SU-DHL-6 (cell line): ENCODE measurements at regions not wholly inside any gene's neighbourhood (a gene's known extent, or its start where the extent isn't known, plus 50 kb on each side); places are given as distances from the start of the nearest gene placed in this dataset.

Source experiments
- H2AFZ ChIP-seq: fragments of 200-600 bp; sonication (generic); 2 replicates; pipeline ENCODE4 v1.6.1; 2014; ENCODE audit warnings: low read depth, mild to moderate bottlenecking, moderate library complexity, mixed read lengths, antibody characterized with exemption, low read length; ENCODE audit not compliant: severe bottlenecking
- H3F3A ChIP-seq: fragments of 200-600 bp; shearing (Covaris generic); 2 replicates; pipeline ENCODE4 v1.6.0; 2016; ENCODE audit warnings: antibody characterized with exemption, mild to moderate bottlenecking; ENCODE audit not compliant: insufficient read depth
- H3K27ac ChIP-seq: fragments of 200-600 bp; sonication (generic); 2 replicates; pipeline ENCODE4 v1.5.1; 2016; ENCODE audit warnings: low read depth, mild to moderate bottlenecking, low read length, moderate library complexity, mixed read lengths
- H3K27me3 ChIP-seq: fragments of 200-600 bp; sonication (generic), shearing (Covaris generic); 2 replicates; pipeline ENCODE4 v1.6.0; 2014; ENCODE audit warnings: mild to moderate bottlenecking, low read length
- H3K36me3 ChIP-seq: fragments of 200-600 bp; sonication (generic); 2 replicates; pipeline ENCODE4 v1.6.1; 2014; ENCODE audit warnings: mild to moderate bottlenecking, low read length, mixed read lengths
- H3K4me2 ChIP-seq: fragments of 300-600, 200-600 bp; shearing (Covaris generic), sonication (generic); 2 replicates; pipeline ENCODE4 v1.6.0; 2014; ENCODE audit warnings: low read length, low read depth, mild to moderate bottlenecking; ENCODE audit not compliant: poor library complexity, severe bottlenecking
- H3K4me3 ChIP-seq: fragments of 200-600 bp; sonication (generic); 2 replicates; pipeline ENCODE4 v1.5.1; 2014; ENCODE audit warnings: antibody characterized with exemption, low read length, mild to moderate bottlenecking, mixed read lengths; ENCODE audit not compliant: insufficient read depth, poor library complexity, severe bottlenecking
- H3K79me2 ChIP-seq: fragments of 200-600 bp; sonication (generic); 2 replicates; pipeline ENCODE4 v1.6.1; 2014; ENCODE audit warnings: mild to moderate bottlenecking, low read length, moderate library complexity; ENCODE audit not compliant: insufficient read depth
- H3K9ac ChIP-seq: fragments of 200-600 bp; sonication (generic); 2 replicates; pipeline ENCODE4 v1.7.0; 2014; ENCODE audit warnings: mild to moderate bottlenecking, low read length
- H3K9me2 ChIP-seq: fragments of 200-600 bp; sonication (generic); replicated peaks from 2 replicates; pipeline ENCODE4 v1.6.1; 2014; ENCODE audit warnings: low read length; ENCODE audit not compliant: insufficient read depth
- H3K9me3 ChIP-seq: fragments of 200-600 bp; sonication (generic); 2 replicates; pipeline ENCODE4 v1.6.1; 2014; ENCODE audit warnings: low read length, mixed read lengths; ENCODE audit not compliant: insufficient read depth
- H4K20me1 ChIP-seq: fragments of 200-600 bp; sonication (generic); 2 replicates; pipeline ENCODE4 v1.6.1; 2014; ENCODE audit warnings: low read depth, mild to moderate bottlenecking, antibody characterized with exemption, low read length, moderate library complexity, mixed read lengths
- CTCF ChIP-seq: fragments of 200-600 bp; sonication (generic); IDR thresholded peaks from one replicate; pipeline ENCODE4 v1.5.1; 2017; ENCODE audit warnings: antibody characterized with exemption, mild to moderate bottlenecking, low read length, moderate library complexity; ENCODE audit not compliant: insufficient read depth, poor library complexity, severe bottlenecking
- EZH2phosphoT487 ChIP-seq: fragments of 200-600 bp; sonication (generic), shearing (Covaris generic); conservative IDR thresholded peaks from 2 replicates; pipeline ENCODE4 v1.6.1; 2018; ENCODE audit warnings: mild to moderate bottlenecking, antibody characterized with exemption, low read length, moderate library complexity, mixed read lengths

- Histone ChIP-seq H4K20me1 (no peaks in the 10 kb centered on the region), H2AFZ (no peak overlapping the region), H3K9ac (no peak overlapping the region), H3K27me3 (no peaks in the 10 kb centered on the region), H3K4me3 (no peak overlapping the region), H3K9me3 (no peaks in the 10 kb centered on the region), H3K4me2 (no peak overlapping the region), H3K79me2 (no peaks in the 10 kb centered on the region), H3K9me2 (no peaks in the 10 kb centered on the region), H3K36me3 (no peaks in the 10 kb centered on the region), H3F3A (no peaks in the 10 kb centered on the region), H3K27ac (no peak overlapping the region)
- no peak for TF ChIP-seq EZH2phosphoT487
- no peak for TF ChIP-seq CTCF
These were observed 603.7 kb upstream of the ALCAM start for GRCh38 chr3:104763007-104763406.

GRCh38 chr3:104764496-104764895 is 602.2 kb upstream of the ALCAM start:
- no peaks in the 10 kb centered on the region for H3K9me2 ChIP-seq
- H3K79me2 ChIP-seq: no peaks in the 10 kb centered on the region
- H3K36me3 ChIP-seq: no peaks in the 10 kb centered on the region
- H3K9ac ChIP-seq: no peak overlapping the region
- H3K4me2 ChIP-seq: no peak overlapping the region
- no peak overlapping the region for H3K4me3 ChIP-seq
- peak overlapping the region; percentile 28 for H2AFZ ChIP-seq
- no peaks in the 10 kb centered on the region for H3F3A ChIP-seq
- no peaks in the 10 kb centered on the region for H3K9me3 ChIP-seq
- no peaks in the 10 kb centered on the region for H3K27me3 ChIP-seq
- no peak overlapping the region for H3K27ac ChIP-seq
- TF ChIP-seq EZH2phosphoT487: no peak
- TF ChIP-seq CTCF: no peak
- H4K20me1 ChIP-seq: no peaks in the 10 kb centered on the region

GRCh38 chr3:104768886-104769285 is 597.8 kb upstream of the ALCAM start:
- TF ChIP-seq EZH2phosphoT487 (no peak), CTCF (no peak)
- Histone ChIP-seq H3K36me3 (no peaks in the 10 kb centered on the region), H3K27ac (no peak overlapping the region), H3K4me2 (no peak overlapping the region), H3K4me3 (no peak overlapping the region), H3K79me2 (no peaks in the 10 kb centered on the region), H3K9me3 (no peaks in the 10 kb centered on the region), H3K9me2 (no peaks in the 10 kb centered on the region), H3K9ac (no peak overlapping the region), H2AFZ (no peak overlapping the region), H3K27me3 (no peaks in the 10 kb centered on the region), H4K20me1 (no peaks in the 10 kb centered on the region), H3F3A (no peaks in the 10 kb centered on the region)
